Neural crest cell (in vitro differentiated cells): ENCODE measurements at regions not wholly inside any gene's neighbourhood (a gene's known extent, or its start where the extent isn't known, plus 50 kb on each side); places are given as distances from the start of the nearest gene placed in this dataset.

Experiments
- DNase-seq: peaks from one replicate; pipeline ENCODE4 v3.0.0; 2021; ENCODE audit warnings: low read depth, mixed read lengths, low spot score
- H3K27ac Mint-ChIP-seq: one replicate; pipeline ENCODE4 v1.8.0; 2021; ENCODE audit warnings: mild to moderate bottlenecking, mixed read lengths; ENCODE audit not compliant: unreplicated experiment
- H3K27me3 Mint-ChIP-seq: 2 replicates; pipeline ENCODE4 v1.8.0; 2021; ENCODE audit warnings: low read depth, mild to moderate bottlenecking, mixed read lengths
- H3K36me3 Mint-ChIP-seq: 2 replicates; pipeline ENCODE4 v1.8.0; 2021; ENCODE audit warnings: low read depth, mild to moderate bottlenecking, mixed read lengths
- H3K4me1 Mint-ChIP-seq: 2 replicates; pipeline ENCODE4 v1.8.0; 2021; ENCODE audit warnings: mixed read lengths
- H3K4me3 Mint-ChIP-seq: one replicate; pipeline ENCODE4 v1.8.0; 2021; ENCODE audit warnings: mild to moderate bottlenecking, mixed read lengths
- H3K9me3 Mint-ChIP-seq: 2 replicates; pipeline ENCODE4 v1.8.0; 2021; ENCODE audit warnings: mixed read lengths
- CTCF ChIP-seq: fragments of 200-600 bp; sonication (generic); conservative IDR thresholded peaks from 2 replicates; pipeline ENCODE4 v1.5.0; 2021; ENCODE audit warnings: antibody characterized with exemption, mild to moderate bottlenecking

- no peak overlapping the region for H3K27ac Mint-ChIP-seq
- H3K36me3 Mint-ChIP-seq = no peaks in the 10 kb centered on the region
- H3K4me3 Mint-ChIP-seq = no peak overlapping the region
- peaks cover 2% of the 10 kb centered on the region for H3K9me3 Mint-ChIP-seq
- H3K27me3 Mint-ChIP-seq = no peaks in the 10 kb centered on the region
- no peaks in the 10 kb centered on the region for H3K4me1 Mint-ChIP-seq
- no peak for TF ChIP-seq CTCF
- DNase-seq = no peak
Measured at GRCh38 chr5:17326600-17327037, 109.2 kb downstream of the BASP1 start.

GRCh38 chr5:17327048-17327625, 109.7 kb downstream of the BASP1 start:
- Mint-ChIP-seq H3K4me3 (no peak overlapping the region), H3K4me1 (no peaks in the 10 kb centered on the region), H3K27me3 (no peaks in the 10 kb centered on the region), H3K27ac (no peak overlapping the region), H3K9me3 (peaks cover 4% of the 10 kb centered on the region), H3K36me3 (no peaks in the 10 kb centered on the region)
- no peak for DNase-seq
- TF ChIP-seq CTCF = no peak

- no peaks in the 10 kb centered on the region for H3K27me3 Mint-ChIP-seq
- H3K4me3 Mint-ChIP-seq = no peak overlapping the region
- no peak overlapping the region for H3K27ac Mint-ChIP-seq
- no peaks in the 10 kb centered on the region for H3K36me3 Mint-ChIP-seq
- no peak for TF ChIP-seq CTCF
- no peaks in the 10 kb centered on the region for H3K4me1 Mint-ChIP-seq
- DNase-seq = no peak
- peaks cover 6% of the 10 kb centered on the region for H3K9me3 Mint-ChIP-seq
Measured at GRCh38 chr5:17329571-17329970, 112.1 kb downstream of the BASP1 start.

- Mint-ChIP-seq H3K9me3 (peaks cover 6% of the 10 kb centered on the region), H3K27me3 (no peaks in the 10 kb centered on the region), H3K27ac (no peak overlapping the region), H3K4me1 (no peaks in the 10 kb centered on the region), H3K36me3 (no peaks in the 10 kb centered on the region), H3K4me3 (no peak overlapping the region)
- no peak for TF ChIP-seq CTCF
- DNase-seq = no peak
Measured at GRCh38 chr5:17330386-17330785, 113.0 kb downstream of the BASP1 start.

- H3K36me3 Mint-ChIP-seq = no peaks in the 10 kb centered on the region
- no peak for TF ChIP-seq CTCF
- H3K9me3 Mint-ChIP-seq = peaks cover 6% of the 10 kb centered on the region
- no peak overlapping the region for H3K27ac Mint-ChIP-seq
- no peaks in the 10 kb centered on the region for H3K27me3 Mint-ChIP-seq
- H3K4me3 Mint-ChIP-seq = no peak overlapping the region
- no peak for DNase-seq
- no peaks in the 10 kb centered on the region for H3K4me1 Mint-ChIP-seq
Measured at GRCh38 chr5:17331651-17332050, 114.2 kb downstream of the BASP1 start.
